D721Med (cell line): ENCODE measurements at regions not wholly inside any gene's neighbourhood (a gene's known extent, or its start where the extent isn't known, plus 50 kb on each side); places are given as distances from the start of the nearest gene placed in this dataset.

Source experiments
- DNase-seq: peaks from one replicate; pipeline ENCODE4 v3.0.0; 2011; ENCODE audit warnings: low spot score; ENCODE audit not compliant: insufficient read length
- FAIRE-seq: peaks from 2 replicates; lab custom pipeline; 2011; peaks lifted over from hg19 to GRCh38; lab: Jason Lieb, UNC
- TF ChIP-seq, protein P1 (sequence below): IDR thresholded peaks from 2 replicates; pipeline ENCODE4 v1.5.1; 2012; ENCODE audit warnings: mild to moderate bottlenecking, control low read depth; ENCODE audit not compliant: insufficient read depth; ENCODE audit errors: missing control alignments

DNA sequence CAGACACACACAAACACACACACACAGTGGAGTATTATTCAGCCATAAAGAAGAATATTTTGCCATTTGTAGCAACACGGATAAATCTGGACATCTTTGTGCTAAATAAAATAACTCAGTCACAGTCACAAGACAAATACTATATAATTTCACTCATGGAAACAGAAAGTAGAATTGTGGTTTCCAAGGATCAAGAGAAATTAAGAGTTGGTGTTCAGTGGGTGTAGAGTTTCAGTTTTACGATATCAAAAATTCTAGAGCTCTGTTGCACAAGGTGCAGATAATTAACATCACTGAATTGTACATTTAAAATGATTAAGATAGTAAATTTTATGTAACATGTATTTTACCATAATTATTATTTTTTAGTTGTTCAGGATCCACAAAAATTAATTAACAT, 1235.0 kb downstream of the XPNPEP1 start:
- no peak for DNase-seq
- TF ChIP-seq, protein P1, sequence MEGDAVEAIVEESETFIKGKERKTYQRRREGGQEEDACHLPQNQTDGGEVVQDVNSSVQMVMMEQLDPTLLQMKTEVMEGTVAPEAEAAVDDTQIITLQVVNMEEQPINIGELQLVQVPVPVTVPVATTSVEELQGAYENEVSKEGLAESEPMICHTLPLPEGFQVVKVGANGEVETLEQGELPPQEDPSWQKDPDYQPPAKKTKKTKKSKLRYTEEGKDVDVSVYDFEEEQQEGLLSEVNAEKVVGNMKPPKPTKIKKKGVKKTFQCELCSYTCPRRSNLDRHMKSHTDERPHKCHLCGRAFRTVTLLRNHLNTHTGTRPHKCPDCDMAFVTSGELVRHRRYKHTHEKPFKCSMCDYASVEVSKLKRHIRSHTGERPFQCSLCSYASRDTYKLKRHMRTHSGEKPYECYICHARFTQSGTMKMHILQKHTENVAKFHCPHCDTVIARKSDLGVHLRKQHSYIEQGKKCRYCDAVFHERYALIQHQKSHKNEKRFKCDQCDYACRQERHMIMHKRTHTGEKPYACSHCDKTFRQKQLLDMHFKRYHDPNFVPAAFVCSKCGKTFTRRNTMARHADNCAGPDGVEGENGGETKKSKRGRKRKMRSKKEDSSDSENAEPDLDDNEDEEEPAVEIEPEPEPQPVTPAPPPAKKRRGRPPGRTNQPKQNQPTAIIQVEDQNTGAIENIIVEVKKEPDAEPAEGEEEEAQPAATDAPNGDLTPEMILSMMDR = no peak
- FAIRE-seq = no peak

- TF ChIP-seq, protein P1 = no peak
- FAIRE-seq (no peak), DNase-seq (no peak)
Observed at GRCh38 chr10:108685863-108686531, 1237.3 kb downstream of the XPNPEP1 start.

- DNase-seq = no peak
- TF ChIP-seq, protein P1 = no peak
- no peak for FAIRE-seq
Observed at GRCh38 chr10:108684431-108684830, 1238.9 kb downstream of the XPNPEP1 start.

- no peak for FAIRE-seq
- no peak for DNase-seq
Observed at GRCh38 chr10:108673741-108674140, 1249.6 kb downstream of the XPNPEP1 start.

DNA sequence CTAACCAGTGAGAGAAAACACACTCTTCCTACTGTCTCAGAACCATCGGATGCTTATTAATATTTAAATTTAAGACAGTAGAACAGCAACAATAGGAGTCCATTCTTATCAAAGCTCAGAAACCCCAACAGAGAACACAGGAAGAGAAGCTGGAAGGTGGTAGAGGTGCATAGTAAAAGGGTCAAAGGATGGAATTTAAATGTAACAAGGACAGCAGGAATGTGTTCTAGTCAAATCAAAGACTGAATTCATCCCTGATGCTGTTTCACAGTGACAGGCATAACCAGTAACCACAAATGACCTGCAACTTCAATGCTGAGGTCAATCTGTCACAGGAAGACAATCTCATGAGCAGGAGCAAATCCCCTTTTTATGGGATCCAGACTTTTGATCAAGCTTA, 1259.7 kb downstream of the XPNPEP1 start:
- FAIRE-seq = no peak
- DNase-seq = no peak
- TF ChIP-seq, protein P1 = no peak

More at GRCh38 chr10:108673741-108674140, 1249.6 kb downstream of the XPNPEP1 start:
- TF ChIP-seq, protein P1 = no peak

DNA sequence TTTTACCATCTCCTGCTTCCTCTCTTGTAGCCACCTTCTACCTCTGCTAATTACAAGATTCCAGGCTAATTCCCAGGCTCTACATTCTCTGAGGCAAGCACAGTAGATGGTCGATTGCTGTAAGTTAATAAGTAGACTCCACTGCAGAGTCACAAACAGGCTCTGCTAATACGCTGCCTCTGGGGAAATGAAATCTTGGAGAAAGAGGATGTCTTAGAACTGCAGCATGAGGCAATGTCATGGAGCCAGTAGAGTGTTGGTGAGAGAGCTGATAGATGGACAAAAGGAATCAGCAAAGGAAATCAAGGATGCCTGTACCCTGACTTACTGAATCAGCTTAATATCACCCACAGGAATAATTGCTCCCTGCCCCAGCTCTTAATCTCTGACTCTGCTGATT, 1260.3 kb downstream of the XPNPEP1 start:
- DNase-seq = no peak
- TF ChIP-seq, protein P1 = no peak
- FAIRE-seq = no peak

DNA sequence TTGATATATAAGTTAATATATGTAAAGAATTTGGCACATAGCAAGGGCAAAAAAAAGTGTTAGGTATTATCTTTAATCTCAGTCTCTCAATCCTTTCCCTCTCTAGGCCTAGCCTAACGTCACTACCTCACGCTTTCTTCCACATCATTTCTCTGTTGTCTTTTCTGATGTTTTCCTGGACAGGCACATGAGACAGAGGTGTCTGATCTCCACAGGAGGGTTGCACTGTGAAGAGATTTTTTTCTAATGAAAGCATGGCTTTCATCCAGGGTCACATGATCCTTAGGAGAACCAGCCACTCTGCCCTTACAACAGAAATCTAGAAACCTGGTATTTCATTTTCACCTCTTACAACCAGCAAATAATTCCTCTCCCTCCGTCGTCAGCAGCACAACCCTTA, 1268.3 kb downstream of the XPNPEP1 start:
- no peak for FAIRE-seq
- TF ChIP-seq, protein P1 = no peak
- DNase-seq = no peak
